ENCODE measurements at regions not wholly inside any gene's neighbourhood (a gene's known extent, or its start where the extent isn't known, plus 50 kb on each side); places are given as distances from the start of the nearest gene placed in this dataset.

- no peak for DNase-seq
Measured at GRCh38 chr5:118687661-118688621, 300.4 kb downstream of the DTWD2 start.

- DNase-seq: no peak
Measured at GRCh38 chr5:118687100-118687499, 301.2 kb downstream of the DTWD2 start.

- no peak for DNase-seq
Measured at GRCh38 chr5:118681655-118682054, 306.7 kb downstream of the DTWD2 start.

GRCh38 chr5:118679264-118679940 is 308.9 kb downstream of the DTWD2 start:
- peak in 1 of 3 experiments; percentile 2 for DNase-seq

GRCh38 chr5:118678746-118679145 is 309.6 kb downstream of the DTWD2 start:
- DNase-seq: no peak

GRCh38 chr5:118675247-118675646 is 313.1 kb downstream of the DTWD2 start:
- DNase-seq: no peak

- no peak for DNase-seq
Measured at GRCh38 chr5:118657576-118657975, 330.8 kb downstream of the DTWD2 start.

- DNase-seq: no peak
Measured at GRCh38 chr5:118653872-118654271, 334.5 kb downstream of the DTWD2 start.

- no peak for DNase-seq
Measured at GRCh38 chr5:118653183-118653582, 335.2 kb downstream of the DTWD2 start.

- DNase-seq: no peak
Measured at GRCh38 chr5:118651002-118651401, 337.3 kb downstream of the DTWD2 start.

- DNase-seq: no peak
Measured at GRCh38 chr5:118647587-118647986, 340.8 kb downstream of the DTWD2 start.

- no peak for DNase-seq
Measured at GRCh38 chr5:118646917-118647316, 341.4 kb downstream of the DTWD2 start.

GRCh38 chr5:118637947-118638670 is 350.2 kb downstream of the DTWD2 start:
- no peak for DNase-seq

- DNase-seq: peak in 1 of 3 experiments; percentile 3
Measured at GRCh38 chr5:118628660-118629354, 359.5 kb downstream of the DTWD2 start.

- peak in 2 of 3 experiments; percentile 1 to 2 for DNase-seq
Measured at GRCh38 chr5:118620233-118620632, 368.1 kb downstream of the DTWD2 start.

- no peak for DNase-seq
Measured at GRCh38 chr5:118619823-118620222, 368.5 kb downstream of the DTWD2 start.

- no peak for DNase-seq
Measured at GRCh38 chr5:118616281-118616680, 372.1 kb downstream of the DTWD2 start.

GRCh38 chr5:118614731-118615456 is 373.5 kb downstream of the DTWD2 start:
- no peak for DNase-seq

GRCh38 chr5:118611332-118611945 is 376.9 kb downstream of the DTWD2 start:
- DNase-seq: peak in 1 of 3 experiments; percentile 0

GRCh38 chr5:118606940-118607339 is 381.4 kb downstream of the DTWD2 start:
- no peak for DNase-seq

GRCh38 chr5:118605761-118606160 is 382.6 kb downstream of the DTWD2 start:
- no peak for DNase-seq

All from NCI-H1417 (cell line).